Gastrocnemius medialis (tissue), 4 donors: ENCODE measurements at regions not wholly inside any gene's neighbourhood (a gene's known extent, or its start where the extent isn't known, plus 50 kb on each side); places are given as distances from the start of the nearest gene placed in this dataset.

ENCODE experiments used
- CTCF ChIP-seq, 5 experiments: fragments of 450-650 bp in 3 of 5; fragments of 200-600 bp in 2 of 5; sonication (generic) in 2 of 5; IDR thresholded peaks in 4 of 5; conservative IDR thresholded peaks in 1 of 5; 1 replicate in 4 of 5; 2 replicates in 1 of 5; pipeline ENCODE4 v1.5.1; 2016 to 2019; ENCODE audit warnings: antibody characterized with exemption in 5 of 5, mild to moderate bottlenecking in 3 of 5, moderate library complexity in 3 of 5
- POLR2A ChIP-seq, 2 donors: fragments of 450-650 bp; IDR thresholded peaks; one replicate each; pipeline ENCODE4 v1.6.1; 2017; ENCODE audit warnings: antibody characterized with exemption in 2 of 2, mild to moderate bottlenecking in 2 of 2, moderate library complexity in 2 of 2

DNA sequence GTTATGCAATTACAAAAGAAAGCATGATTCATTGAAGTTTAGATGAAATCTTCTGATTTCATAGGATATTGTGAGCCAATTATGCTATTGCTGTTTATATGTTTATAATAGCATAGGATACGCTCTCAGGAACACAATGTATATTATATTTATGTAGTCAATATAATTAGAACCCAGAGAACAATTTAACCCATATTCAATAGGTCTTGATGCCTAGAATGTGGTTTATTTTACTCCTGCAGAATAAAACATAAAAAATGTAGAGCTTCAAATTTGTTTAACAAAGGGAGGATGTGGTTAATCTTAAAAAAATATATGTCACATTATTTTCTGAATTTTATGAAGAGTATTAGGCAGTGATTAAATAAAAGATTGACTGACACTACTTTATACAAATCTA lies 380.8 kb upstream of the SPRY2 start:
- TF ChIP-seq CTCF (IDR thresholded peaks at IDR 0.05 in 4 of 5, conservative IDR thresholded peaks at IDR 0.05 in 1 of 5) (no peak), POLR2A (IDR thresholded peaks at IDR 0.05) (no peak)
